WTC11 (cell line): ENCODE measurements at regions not wholly inside any gene's neighbourhood (a gene's known extent, or its start where the extent isn't known, plus 50 kb on each side); places are given as distances from the start of the nearest gene placed in this dataset.

Experiments used
- ATAC-seq: fragments of 200-7000 bp; cut with Tn5 transposase; 2 replicates; pipeline ENCODE4 v1.10.0; 2021; ENCODE audit warnings: mild to moderate bottlenecking, moderate library complexity
- CTCF ChIA-PET: fragments of 300-600 bp; sonication (Branson Sonifier 250); formaldehyde crosslinking; loops from one replicate; lab custom pipeline; 2021; ENCODE audit warnings: antibody characterized with exemption; lab: Charles Lee
- POLR2A ChIA-PET: fragments of 350-600 bp; sonication (Branson Sonifier 250); formaldehyde crosslinking; loops from one replicate; lab custom pipeline; 2021; ENCODE audit warnings: antibody characterized with exemption; lab: Charles Lee
- DNase-seq: peaks from one replicate; pipeline ENCODE4 v3.0.0; 2021; ENCODE audit warnings: low spot score
- H3K27ac Mint-ChIP-seq: 2 replicates; pipeline ENCODE4 v1.8.0; 2021; ENCODE audit warnings: mixed read lengths
- H3K27me3 Mint-ChIP-seq: 2 replicates; pipeline ENCODE4 v1.8.0; 2021; ENCODE audit warnings: low read depth, mild to moderate bottlenecking, moderate library complexity, mixed read lengths
- H3K36me3 Mint-ChIP-seq: 2 replicates; pipeline ENCODE4 v1.8.0; 2021; ENCODE audit warnings: mixed read lengths
- H3K4me1 Mint-ChIP-seq: 2 replicates; pipeline ENCODE4 v1.8.0; 2022; ENCODE audit warnings: mixed read lengths
- H3K4me3 Mint-ChIP-seq: 2 replicates; pipeline ENCODE4 v1.8.0; 2021; ENCODE audit warnings: mild to moderate bottlenecking, moderate library complexity, mixed read lengths
- H3K9me3 Mint-ChIP-seq: 2 replicates; pipeline ENCODE4 v1.8.0; 2021; ENCODE audit warnings: mixed read lengths
- AFF4 ChIP-seq: sonication (generic); formaldehyde crosslinking; IDR thresholded peaks from 2 replicates; pipeline ENCODE4 v1.8.1; 2023; ENCODE audit warnings: mild to moderate bottlenecking, missing genetic modification reagents, borderline replicate concordance
- AR ChIP-seq: fragments of 250-450 bp; sonication (Bioruptor Pico); IDR thresholded peaks from 2 replicates; pipeline ENCODE4 v1.9.0; 2021; ENCODE audit warnings: mild to moderate bottlenecking
- E2F4 ChIP-seq: sonication (generic); formaldehyde crosslinking; IDR thresholded peaks from 2 replicates; pipeline ENCODE4 v1.8.1; 2022; ENCODE audit warnings: low read depth, mild to moderate bottlenecking, moderate library complexity, missing genetic modification reagents, borderline replicate concordance
- ESRRA ChIP-seq: sonication (generic); formaldehyde crosslinking; IDR thresholded peaks from 2 replicates; pipeline ENCODE4 v1.8.1; 2022; ENCODE audit warnings: mild to moderate bottlenecking, missing genetic modification reagents, borderline replicate concordance
- FOXK1 ChIP-seq: sonication (generic); formaldehyde crosslinking; IDR thresholded peaks from 2 replicates; pipeline ENCODE4 v1.8.0; 2022; ENCODE audit warnings: mild to moderate bottlenecking, moderate library complexity, missing genetic modification reagents
- HMGXB4 ChIP-seq: sonication (generic); formaldehyde crosslinking; IDR thresholded peaks from 2 replicates; pipeline ENCODE4 v1.8.1; 2023; ENCODE audit warnings: mild to moderate bottlenecking, moderate library complexity, missing genetic modification reagents
- TEAD4 ChIP-seq: sonication (generic); formaldehyde crosslinking; IDR thresholded peaks from 2 replicates; pipeline ENCODE4 v1.8.0; 2022; ENCODE audit warnings: mild to moderate bottlenecking, missing genetic modification reagents
- ZMAT4 ChIP-seq: fragments of 250-450 bp; sonication (Bioruptor Pico); IDR thresholded peaks from 2 replicates; pipeline ENCODE4 v1.9.0; 2021; ENCODE audit warnings: mild to moderate bottlenecking
- ZNF281 ChIP-seq: sonication (generic); formaldehyde crosslinking; IDR thresholded peaks from 2 replicates; pipeline ENCODE4 v1.8.0; 2023; ENCODE audit warnings: mild to moderate bottlenecking, missing genetic modification reagents
- ZNF317 ChIP-seq: sonication (generic); formaldehyde crosslinking; IDR thresholded peaks from 2 replicates; pipeline ENCODE4 v1.8.1; 2023; ENCODE audit warnings: low read depth, mild to moderate bottlenecking, moderate library complexity, missing genetic modification reagents, borderline replicate concordance

- H3K27ac Mint-ChIP-seq: no peak overlapping the region
- ATAC-seq (no peak), DNase-seq (no peak)
- TF ChIP-seq AFF4 (CRISPR knock-in tag): no peak
- no peak for TF ChIP-seq FOXK1 (CRISPR knock-in tag)
- TF ChIP-seq ZMAT4 (CRISPR knock-in tag): no peak
- TF ChIP-seq TEAD4 (CRISPR knock-in tag): no peak
- TF ChIP-seq HMGXB4: no peak
- TF ChIP-seq E2F4 (CRISPR knock-in tag): no peak
- TF ChIP-seq ESRRA (CRISPR knock-in tag): no peak
- TF ChIP-seq ZNF317: no peak
- TF ChIP-seq ZNF281 (CRISPR knock-in tag): no peak
- no peak for TF ChIP-seq AR
- no peaks in the 10 kb centered on the region for H3K4me1 Mint-ChIP-seq
- peaks cover 8% of the 10 kb centered on the region for H3K36me3 Mint-ChIP-seq
- peaks cover 12% of the 10 kb centered on the region for H3K9me3 Mint-ChIP-seq
- H3K27me3 Mint-ChIP-seq: no peaks in the 10 kb centered on the region
- ChIA-PET CTCF (no interaction called here), POLR2A (no interaction called here)
- no peak overlapping the region for H3K4me3 Mint-ChIP-seq
Measured at GRCh38 chr3:105085506-105085905, 281.2 kb upstream of the ALCAM start.
